ENCODE measurements at regions not wholly inside any gene's neighbourhood (a gene's known extent, or its start where the extent isn't known, plus 50 kb on each side); places are given as distances from the start of the nearest gene placed in this dataset.

GRCh38 chr2:236848501-236848900 is 237.2 kb upstream of the COPS8 start:
- no peaks in the 10 kb centered on the region for H3K9me3 ChIP-seq (ENCODE audit: control insufficient read depth in 2 of 2, low read length in 2 of 2)
- Mint-ChIP-seq H3K4me1 (no peaks in the 10 kb centered on the region), H3K36me3 (no peaks in the 10 kb centered on the region), H3K9me3 (peaks cover 0 to 1% (median 0%) of the 10 kb centered on the region in 7 donors), H3K27ac (no peak overlapping the region), H3K27me3 (no peaks in the 10 kb centered on the region), H3K4me3 (no peak overlapping the region)
- H3K36me3 ChIP-seq (ENCODE audit: control insufficient read depth, insufficient read depth, low read length) = no peaks in the 10 kb centered on the region
- H3K4me3 ChIP-seq (ENCODE audit: low read depth, low read length) = no peak overlapping the region
- DNase-seq = no peak
- H3K4me1 ChIP-seq (ENCODE audit: control insufficient read depth, insufficient read depth, low read length, poor library complexity, severe bottlenecking) = no peaks in the 10 kb centered on the region
- no peaks in the 10 kb centered on the region for H3K27me3 ChIP-seq (ENCODE audit: control insufficient read depth, insufficient read depth, low read length)
- H3K27ac ChIP-seq (ENCODE audit: insufficient read depth, low read length, poor library complexity, severe bottlenecking) = no peak overlapping the region
- no peak for ATAC-seq (ENCODE audit: low read depth in 2 of 2)

- no peak for ATAC-seq (ENCODE audit: low read depth in 2 of 2)
- no peaks in the 10 kb centered on the region for H3K27me3 ChIP-seq (ENCODE audit: control insufficient read depth, insufficient read depth, low read length)
- Mint-ChIP-seq H3K36me3 (no peaks in the 10 kb centered on the region), H3K4me1 (no peaks in the 10 kb centered on the region), H3K4me3 (peak overlapping the region in 1 of 4 donors; percentile 39), H3K9me3 (peaks cover 0 to 1% (median 0%) of the 10 kb centered on the region in 7 donors), H3K27ac (no peak overlapping the region), H3K27me3 (no peaks in the 10 kb centered on the region)
- H3K36me3 ChIP-seq (ENCODE audit: control insufficient read depth, insufficient read depth, low read length) = no peaks in the 10 kb centered on the region
- no peaks in the 10 kb centered on the region for H3K4me1 ChIP-seq (ENCODE audit: control insufficient read depth, insufficient read depth, low read length, poor library complexity, severe bottlenecking)
- no peak overlapping the region for H3K4me3 ChIP-seq (ENCODE audit: low read depth, low read length)
- H3K9me3 ChIP-seq (ENCODE audit: control insufficient read depth in 2 of 2, low read length in 2 of 2) = no peaks in the 10 kb centered on the region
- H3K27ac ChIP-seq (ENCODE audit: insufficient read depth, low read length, poor library complexity, severe bottlenecking) = no peak overlapping the region
- no peak for DNase-seq
Observed at GRCh38 chr2:236849508-236849907, 236.2 kb upstream of the COPS8 start.

- DNase-seq (no peak), ATAC-seq (ENCODE audit: low read depth in 2 of 2) (no peak)
- H3K9me3 Mint-ChIP-seq = peaks cover 0 to 1% (median 0%) of the 10 kb centered on the region in 7 donors
- H3K4me3 ChIP-seq (ENCODE audit: low read depth, low read length) = no peak overlapping the region
- H3K27ac Mint-ChIP-seq = no peak overlapping the region
- no peaks in the 10 kb centered on the region for H3K36me3 ChIP-seq (ENCODE audit: control insufficient read depth, insufficient read depth, low read length)
- no peaks in the 10 kb centered on the region for H3K9me3 ChIP-seq (ENCODE audit: control insufficient read depth in 2 of 2, low read length in 2 of 2)
- H3K27me3 ChIP-seq (ENCODE audit: control insufficient read depth, insufficient read depth, low read length) = no peaks in the 10 kb centered on the region
- no peaks in the 10 kb centered on the region for H3K4me1 Mint-ChIP-seq
- H3K36me3 Mint-ChIP-seq = no peaks in the 10 kb centered on the region
- no peak overlapping the region for H3K4me3 Mint-ChIP-seq
- no peaks in the 10 kb centered on the region for H3K27me3 Mint-ChIP-seq
- H3K4me1 ChIP-seq (ENCODE audit: control insufficient read depth, insufficient read depth, low read length, poor library complexity, severe bottlenecking) = no peaks in the 10 kb centered on the region
- H3K27ac ChIP-seq (ENCODE audit: insufficient read depth, low read length, poor library complexity, severe bottlenecking) = no peak overlapping the region
Observed at GRCh38 chr2:236849940-236850339, 235.7 kb upstream of the COPS8 start.

GRCh38 chr2:236851187-236851586 is 234.5 kb upstream of the COPS8 start:
- Histone ChIP-seq H3K27ac (ENCODE audit: insufficient read depth, low read length, poor library complexity, severe bottlenecking) (no peak overlapping the region), H3K9me3 (ENCODE audit: control insufficient read depth in 2 of 2, low read length in 2 of 2) (no peaks in the 10 kb centered on the region), H3K27me3 (ENCODE audit: control insufficient read depth, insufficient read depth, low read length) (no peaks in the 10 kb centered on the region), H3K4me3 (ENCODE audit: low read depth, low read length) (no peak overlapping the region), H3K36me3 (ENCODE audit: control insufficient read depth, insufficient read depth, low read length) (no peaks in the 10 kb centered on the region), H3K4me1 (ENCODE audit: control insufficient read depth, insufficient read depth, low read length, poor library complexity, severe bottlenecking) (no peaks in the 10 kb centered on the region)
- H3K27me3 Mint-ChIP-seq = no peaks in the 10 kb centered on the region
- ATAC-seq (ENCODE audit: low read depth in 2 of 2) (no peak), DNase-seq (no peak)
- H3K36me3 Mint-ChIP-seq = no peaks in the 10 kb centered on the region
- H3K27ac Mint-ChIP-seq = no peak overlapping the region
- H3K4me3 Mint-ChIP-seq = no peak overlapping the region
- no peaks in the 10 kb centered on the region for H3K4me1 Mint-ChIP-seq
- peaks cover 0 to 1% (median 0%) of the 10 kb centered on the region in 7 donors for H3K9me3 Mint-ChIP-seq

GRCh38 chr2:236852100-236852976 is 233.4 kb upstream of the COPS8 start:
- DNase-seq (no peak), ATAC-seq (ENCODE audit: low read depth in 2 of 2) (no peak)
- no peak overlapping the region for H3K4me3 ChIP-seq (ENCODE audit: low read depth, low read length)
- Mint-ChIP-seq H3K27me3 (no peaks in the 10 kb centered on the region), H3K27ac (no peak overlapping the region), H3K4me1 (no peaks in the 10 kb centered on the region), H3K9me3 (peaks cover 0 to 1% (median 0%) of the 10 kb centered on the region in 7 donors), H3K36me3 (no peaks in the 10 kb centered on the region), H3K4me3 (no peak overlapping the region)
- no peaks in the 10 kb centered on the region for H3K36me3 ChIP-seq (ENCODE audit: control insufficient read depth, insufficient read depth, low read length)
- no peak overlapping the region for H3K27ac ChIP-seq (ENCODE audit: insufficient read depth, low read length, poor library complexity, severe bottlenecking)
- no peaks in the 10 kb centered on the region for H3K27me3 ChIP-seq (ENCODE audit: control insufficient read depth, insufficient read depth, low read length)
- no peaks in the 10 kb centered on the region for H3K4me1 ChIP-seq (ENCODE audit: control insufficient read depth, insufficient read depth, low read length, poor library complexity, severe bottlenecking)
- no peaks in the 10 kb centered on the region for H3K9me3 ChIP-seq (ENCODE audit: control insufficient read depth in 2 of 2, low read length in 2 of 2)

GRCh38 chr2:236852977-236853374 is 232.7 kb upstream of the COPS8 start:
- Mint-ChIP-seq H3K4me1 (no peaks in the 10 kb centered on the region), H3K4me3 (no peak overlapping the region), H3K9me3 (peaks cover 0 to 1% (median 0%) of the 10 kb centered on the region in 7 donors), H3K27me3 (no peaks in the 10 kb centered on the region), H3K36me3 (no peaks in the 10 kb centered on the region), H3K27ac (no peak overlapping the region)
- Histone ChIP-seq H3K9me3 (ENCODE audit: control insufficient read depth in 2 of 2, low read length in 2 of 2) (no peaks in the 10 kb centered on the region), H3K4me1 (ENCODE audit: control insufficient read depth, insufficient read depth, low read length, poor library complexity, severe bottlenecking) (no peaks in the 10 kb centered on the region), H3K4me3 (ENCODE audit: low read depth, low read length) (no peak overlapping the region), H3K27ac (ENCODE audit: insufficient read depth, low read length, poor library complexity, severe bottlenecking) (no peak overlapping the region), H3K36me3 (ENCODE audit: control insufficient read depth, insufficient read depth, low read length) (no peaks in the 10 kb centered on the region), H3K27me3 (ENCODE audit: control insufficient read depth, insufficient read depth, low read length) (no peaks in the 10 kb centered on the region)
- DNase-seq (no peak), ATAC-seq (ENCODE audit: low read depth in 2 of 2) (no peak)

- H3K9me3 Mint-ChIP-seq = peaks cover 0 to 1% (median 0%) of the 10 kb centered on the region in 7 donors
- H3K4me1 Mint-ChIP-seq = no peaks in the 10 kb centered on the region
- H3K4me3 Mint-ChIP-seq = no peak overlapping the region
- H3K36me3 Mint-ChIP-seq = no peaks in the 10 kb centered on the region
- Histone ChIP-seq H3K27me3 (ENCODE audit: control insufficient read depth, insufficient read depth, low read length) (no peaks in the 10 kb centered on the region), H3K9me3 (ENCODE audit: control insufficient read depth in 2 of 2, low read length in 2 of 2) (no peaks in the 10 kb centered on the region), H3K4me3 (ENCODE audit: low read depth, low read length) (no peak overlapping the region), H3K36me3 (ENCODE audit: control insufficient read depth, insufficient read depth, low read length) (no peaks in the 10 kb centered on the region), H3K27ac (ENCODE audit: insufficient read depth, low read length, poor library complexity, severe bottlenecking) (no peak overlapping the region), H3K4me1 (ENCODE audit: control insufficient read depth, insufficient read depth, low read length, poor library complexity, severe bottlenecking) (no peaks in the 10 kb centered on the region)
- DNase-seq = no peak
- no peak for ATAC-seq (ENCODE audit: low read depth in 2 of 2)
- H3K27me3 Mint-ChIP-seq = no peaks in the 10 kb centered on the region
- no peak overlapping the region for H3K27ac Mint-ChIP-seq
Observed at GRCh38 chr2:236853585-236854051, 232.1 kb upstream of the COPS8 start.

Measured in CD4-positive, CD25-positive, alpha-beta regulatory T cell (primary cell).